Fibroblast of lung (primary cell): ENCODE measurements at regions not wholly inside any gene's neighbourhood (a gene's known extent, or its start where the extent isn't known, plus 50 kb on each side); places are given as distances from the start of the nearest gene placed in this dataset.

ENCODE experiments used
- DNase-seq, 2 donors: peaks; one replicate each; pipeline versions ENCODE4 v3.0.0 to v3.0.0-alpha.2; 2010; ENCODE audit warnings: low read depth in 2 of 2
- H2AFZ ChIP-seq: 2 replicates; pipeline ENCODE4 v1.5.1; 2012; ENCODE audit warnings: low read length, control low read depth, inconsistent platforms
- H3K27ac ChIP-seq: 2 replicates; pipeline ENCODE4 v1.5.1; 2011; ENCODE audit warnings: low read length, control low read depth; ENCODE audit not compliant: insufficient read depth
- H3K27me3 ChIP-seq: 2 replicates; pipeline ENCODE4 v1.5.1; 2011; ENCODE audit warnings: mild to moderate bottlenecking, low read length; ENCODE audit not compliant: control insufficient read depth, insufficient read depth
- H3K36me3 ChIP-seq: 2 replicates; pipeline ENCODE4 v1.5.1; 2011; ENCODE audit warnings: low read length; ENCODE audit not compliant: control insufficient read depth, insufficient read depth
- H3K4me1 ChIP-seq: 2 replicates; pipeline ENCODE4 v1.5.1; 2011; ENCODE audit warnings: low read length; ENCODE audit not compliant: control insufficient read depth, insufficient read depth; ENCODE audit errors: extremely low read depth
- H3K4me2 ChIP-seq: 2 replicates; pipeline ENCODE4 v1.5.1; 2011; ENCODE audit warnings: low read length, control low read depth; ENCODE audit not compliant: insufficient read depth; ENCODE audit errors: extremely low read depth
- H3K4me3 ChIP-seq, 4 experiments: fragments of 200-600 bp in 1 of 4; sonication (generic) in 1 of 4; replicated peaks in 1 of 4; 2 replicates each; pipeline ENCODE4 v1.5.1; 2011 to 2016; ENCODE audit warnings: low read length in 4 of 4, low read depth in 3 of 4, mild to moderate bottlenecking in 3 of 4, control low read depth in 2 of 4, inconsistent platforms in 1 of 4, mixed read lengths in 1 of 4; ENCODE audit not compliant: insufficient read depth in 1 of 4; ENCODE audit errors: control extremely low read depth in 1 of 4
- H3K79me2 ChIP-seq: 2 replicates; pipeline ENCODE4 v1.5.1; 2012; ENCODE audit warnings: mild to moderate bottlenecking, low read length, inconsistent platforms; ENCODE audit not compliant: control insufficient read depth, insufficient read depth
- H3K9ac ChIP-seq: 2 replicates; pipeline ENCODE4 v1.5.1; 2011; ENCODE audit warnings: mild to moderate bottlenecking, low read length, control low read depth; ENCODE audit not compliant: insufficient read depth
- H3K9me3 ChIP-seq: 2 replicates; pipeline ENCODE4 v1.5.1; 2012; ENCODE audit warnings: low read depth, low read length; ENCODE audit not compliant: control insufficient read depth, insufficient read depth
- H4K20me1 ChIP-seq: 2 replicates; pipeline ENCODE4 v1.5.1; 2011; ENCODE audit warnings: low read length; ENCODE audit not compliant: control insufficient read depth, insufficient read depth; ENCODE audit errors: extremely low read depth
- CTCF ChIP-seq, 2 donors: IDR thresholded peaks in 1 of 2; conservative IDR thresholded peaks in 1 of 2; 1 replicate in 1 of 2; 2 replicates in 1 of 2; pipeline ENCODE4 v1.5.1; 2011 to 2012; ENCODE audit warnings: low read length in 2 of 2, control low read depth in 1 of 2, inconsistent platforms in 1 of 2, low read depth in 1 of 2, mild to moderate bottlenecking in 1 of 2
- EZH2 ChIP-seq: IDR thresholded peaks from 2 replicates; pipeline ENCODE4 v1.5.1; 2012; ENCODE audit warnings: low read length, control low read depth, mild to moderate bottlenecking; ENCODE audit errors: missing control alignments

GRCh38 chr1:213394837-213395236 lies 343.8 kb downstream of the RPS6KC1 start:
- TF ChIP-seq EZH2 (no peak), CTCF (conservative IDR thresholded peaks at IDR 0.05 in 1 of 2, IDR thresholded peaks at IDR 0.05 in 1 of 2; ENCODE audit: low read depth in 1 of 2, low read length in 2 of 2) (no peak)

DNA sequence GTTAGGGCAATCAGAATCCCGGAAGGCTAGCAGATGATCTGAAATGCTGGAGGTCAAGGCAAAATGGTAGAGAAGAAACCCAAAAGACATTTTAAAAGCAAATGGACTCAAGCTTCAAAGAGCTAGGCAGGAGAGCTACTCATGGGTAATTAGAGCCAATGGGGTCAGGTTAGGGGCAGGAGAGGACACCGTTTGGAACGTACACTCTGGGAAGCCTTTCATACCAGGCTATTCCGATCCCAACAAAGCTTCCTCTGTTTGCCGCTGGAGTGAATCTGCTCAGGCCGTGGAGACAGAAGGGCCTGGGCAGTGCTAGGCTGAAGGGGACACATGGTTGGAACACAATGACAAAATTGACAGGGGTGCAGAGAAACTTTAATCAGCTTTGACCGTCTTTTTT lies 346.6 kb downstream of the RPS6KC1 start:
- no peaks in the 10 kb centered on the region for H4K20me1 ChIP-seq
- H3K9me3 ChIP-seq = no peaks in the 10 kb centered on the region
- H3K36me3 ChIP-seq = no peaks in the 10 kb centered on the region
- H2AFZ ChIP-seq = no peak overlapping the region
- no peaks in the 10 kb centered on the region for H3K4me1 ChIP-seq
- H3K27me3 ChIP-seq = no peaks in the 10 kb centered on the region
- H3K4me2 ChIP-seq = no peak overlapping the region
- H3K79me2 ChIP-seq = no peaks in the 10 kb centered on the region
- no peak for DNase-seq
- no peak overlapping the region for H3K27ac ChIP-seq
- TF ChIP-seq CTCF (conservative IDR thresholded peaks at IDR 0.05 in 1 of 2, IDR thresholded peaks at IDR 0.05 in 1 of 2; ENCODE audit: low read depth in 1 of 2, low read length in 2 of 2) = no peak
- no peak for TF ChIP-seq EZH2
- H3K4me3 ChIP-seq = no peak overlapping the region
- no peak overlapping the region for H3K9ac ChIP-seq

More at GRCh38 chr1:213394837-213395236, 343.8 kb downstream of the RPS6KC1 start:
- Histone ChIP-seq H3K27ac (no peak overlapping the region), H3K4me1 (no peaks in the 10 kb centered on the region), H3K27me3 (no peaks in the 10 kb centered on the region), H3K9me3 (no peaks in the 10 kb centered on the region), H3K9ac (no peak overlapping the region), H3K4me2 (no peak overlapping the region), H2AFZ (no peak overlapping the region), H4K20me1 (no peaks in the 10 kb centered on the region), H3K79me2 (no peaks in the 10 kb centered on the region), H3K36me3 (no peaks in the 10 kb centered on the region), H3K4me3 (no peak overlapping the region)
- no peak for DNase-seq

GRCh38 chr1:213399695-213400094 lies 348.7 kb downstream of the RPS6KC1 start:
- H3K9ac ChIP-seq = no peak overlapping the region
- no peaks in the 10 kb centered on the region for H3K4me1 ChIP-seq
- no peaks in the 10 kb centered on the region for H3K27me3 ChIP-seq
- TF ChIP-seq CTCF (conservative IDR thresholded peaks at IDR 0.05 in 1 of 2, IDR thresholded peaks at IDR 0.05 in 1 of 2; ENCODE audit: low read depth in 1 of 2, low read length in 2 of 2) (no peak), EZH2 (no peak)
- H2AFZ ChIP-seq = no peak overlapping the region
- no peak overlapping the region for H3K4me3 ChIP-seq
- H3K27ac ChIP-seq = no peak overlapping the region
- H3K36me3 ChIP-seq = no peaks in the 10 kb centered on the region
- H4K20me1 ChIP-seq = no peaks in the 10 kb centered on the region
- no peaks in the 10 kb centered on the region for H3K79me2 ChIP-seq
- no peaks in the 10 kb centered on the region for H3K9me3 ChIP-seq
- DNase-seq = no peak
- no peak overlapping the region for H3K4me2 ChIP-seq
